Activated CD4-positive, alpha-beta T cell treated with anti-CD3 and anti-CD28 coated beads for 4 hours (primary cell): ENCODE measurements at regions not wholly inside any gene's neighbourhood (a gene's known extent, or its start where the extent isn't known, plus 50 kb on each side); places are given as distances from the start of the nearest gene placed in this dataset.
A peak's percentile ranks its signal among the peaks of the same experiment; 100 is the strongest.
"Not testable (repeated sequence)": the region's sequence is repeated elsewhere in the genome, so short reads cannot be mapped to it uniquely, and the experiment has no call there.

Experiments
- DNase-seq, 2 donors: peaks; one replicate each; pipeline ENCODE4 v3.0.0-alpha.2; 2020

DNA sequence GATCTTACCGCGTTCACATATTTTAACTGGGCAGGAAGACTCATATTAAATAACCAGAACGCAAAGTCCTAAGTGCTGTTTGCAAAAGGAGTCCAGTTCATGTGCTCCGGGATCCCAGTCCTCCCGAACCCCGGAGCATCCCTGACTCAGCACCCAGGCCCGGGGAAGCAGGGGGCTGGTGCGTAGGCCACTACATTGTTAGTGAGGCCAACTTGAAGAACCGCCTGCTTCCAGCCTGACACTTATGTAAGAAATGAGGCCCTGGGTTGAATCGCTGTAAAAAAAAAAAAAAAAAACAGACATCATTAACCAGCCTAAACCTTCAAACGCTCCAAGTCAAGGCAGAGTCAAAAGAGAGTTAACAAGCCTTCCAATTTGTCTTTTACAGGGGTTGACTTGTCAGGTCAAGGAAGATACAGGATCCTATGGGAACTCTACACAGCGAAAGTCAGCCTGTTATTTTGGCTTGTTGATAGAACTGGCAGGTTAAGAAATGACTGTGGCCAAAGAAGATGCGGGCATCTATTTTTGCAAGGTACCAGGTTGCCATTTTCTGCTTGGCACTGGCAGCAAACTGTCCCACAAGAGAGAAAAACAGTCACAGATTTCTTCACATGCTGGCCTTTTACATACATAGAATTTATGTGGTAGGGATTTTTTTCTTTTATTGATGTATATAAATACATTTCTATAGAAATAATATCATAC, 93.3 kb downstream of the ACTL7B start:
- no peak for DNase-seq

GRCh38 chr9:108761655-108762347, 94.0 kb downstream of the ACTL7B start:
- peak; percentile 3 to 4 for DNase-seq

DNA sequence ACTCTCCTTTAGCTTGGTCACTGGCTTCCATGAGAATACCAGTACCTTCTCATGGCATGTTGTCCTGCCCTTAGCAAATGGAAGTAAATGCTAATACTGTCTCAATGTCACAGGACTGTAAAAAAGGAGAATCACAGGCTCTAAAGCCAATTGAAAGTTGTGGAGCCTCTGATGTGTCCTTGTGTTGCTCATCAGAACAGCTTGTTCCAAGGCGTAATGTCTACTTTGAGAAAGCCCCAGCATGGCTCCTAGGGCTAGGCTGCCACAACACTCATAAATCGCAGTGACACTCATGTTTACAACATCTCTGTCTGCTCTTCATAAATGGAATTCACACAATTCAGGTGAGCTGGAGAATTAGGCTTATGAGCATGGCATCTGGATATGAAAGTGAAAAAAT, 94.9 kb downstream of the ACTL7B start:
- DNase-seq = no peak

GRCh38 chr9:108759835-108760234, 96.0 kb downstream of the ACTL7B start:
- no peak for DNase-seq

GRCh38 chr9:108759399-108759798, 96.4 kb downstream of the ACTL7B start:
- no peak for DNase-seq

- DNase-seq = no peak
Measured at GRCh38 chr9:108756746-108757490, 98.9 kb downstream of the ACTL7B start.

GRCh38 chr9:108755979-108756378, 99.8 kb downstream of the ACTL7B start:
- DNase-seq = no peak

- no peak for DNase-seq
Measured at GRCh38 chr9:108751369-108751768, 104.4 kb downstream of the ACTL7B start.

- DNase-seq = no peak
Measured at GRCh38 chr9:108750661-108751215, 105.0 kb downstream of the ACTL7B start.

GRCh38 chr9:108748776-108749175, 107.0 kb downstream of the ACTL7B start:
- DNase-seq = no peak

GRCh38 chr9:108746864-108747263, 108.9 kb downstream of the ACTL7B start:
- no peak for DNase-seq

DNA sequence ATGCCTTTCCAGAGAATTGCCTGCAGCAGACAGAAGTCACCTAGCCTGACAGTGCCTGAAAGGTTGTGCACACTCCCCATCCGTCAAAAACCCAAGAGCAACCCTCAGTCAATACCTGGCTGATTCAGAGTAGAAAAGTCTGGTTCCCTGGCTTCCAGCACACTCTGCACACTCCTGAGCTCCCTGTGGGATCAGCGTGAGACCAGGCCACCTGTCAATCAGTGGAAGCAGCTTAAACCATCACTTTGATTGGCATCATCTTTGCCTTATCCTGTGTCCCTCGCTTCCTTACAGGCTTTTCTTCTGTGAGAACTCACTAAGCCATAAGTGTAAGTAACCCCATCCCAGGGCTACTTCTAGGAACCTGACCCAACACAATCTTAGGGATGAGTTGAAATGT, 109.8 kb downstream of the ACTL7B start:
- DNase-seq = no peak

DNA sequence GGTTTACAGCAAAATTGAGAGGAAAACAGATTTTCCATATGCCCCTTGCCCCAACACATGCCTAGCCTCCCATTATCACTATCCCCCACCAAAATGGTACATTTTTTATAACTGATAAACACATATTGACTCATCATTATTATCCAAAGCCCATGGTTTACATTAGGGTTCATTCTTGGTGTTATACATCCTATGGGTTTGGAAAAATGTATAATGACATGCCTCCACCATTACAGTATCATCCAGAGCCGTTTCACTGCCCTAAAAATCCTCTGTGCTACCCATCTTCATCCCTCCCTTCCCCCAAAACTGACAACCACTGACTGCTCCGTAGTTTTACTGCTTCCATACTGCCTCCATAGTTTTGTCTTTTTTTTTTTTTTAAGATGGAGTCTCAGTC, 111.1 kb downstream of the ACTL7B start:
- no peak for DNase-seq

GRCh38 chr9:108743901-108744371, 111.8 kb downstream of the ACTL7B start:
- DNase-seq = no peak

DNA sequence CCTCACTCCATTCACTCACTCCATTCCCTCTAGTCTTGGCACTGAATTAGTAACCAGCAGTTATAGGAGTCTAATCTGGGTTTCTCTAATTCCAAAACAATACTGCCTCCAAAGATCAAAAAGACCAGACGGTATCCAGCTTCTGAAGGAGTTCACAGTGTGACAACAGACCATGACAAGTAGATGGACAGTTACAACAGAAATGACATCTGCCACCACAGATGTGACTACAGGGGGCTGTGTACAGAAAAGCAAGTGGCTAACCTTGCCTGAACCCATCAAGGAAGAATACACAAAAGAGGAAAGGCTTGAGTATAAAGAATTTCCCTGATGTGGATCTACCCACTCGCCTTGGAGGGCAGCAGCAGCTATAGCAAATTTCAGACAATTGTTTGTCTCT, 112.4 kb downstream of the ACTL7B start:
- DNase-seq = no peak

GRCh38 chr9:108742191-108742590, 113.6 kb downstream of the ACTL7B start:
- no peak for DNase-seq

DNA sequence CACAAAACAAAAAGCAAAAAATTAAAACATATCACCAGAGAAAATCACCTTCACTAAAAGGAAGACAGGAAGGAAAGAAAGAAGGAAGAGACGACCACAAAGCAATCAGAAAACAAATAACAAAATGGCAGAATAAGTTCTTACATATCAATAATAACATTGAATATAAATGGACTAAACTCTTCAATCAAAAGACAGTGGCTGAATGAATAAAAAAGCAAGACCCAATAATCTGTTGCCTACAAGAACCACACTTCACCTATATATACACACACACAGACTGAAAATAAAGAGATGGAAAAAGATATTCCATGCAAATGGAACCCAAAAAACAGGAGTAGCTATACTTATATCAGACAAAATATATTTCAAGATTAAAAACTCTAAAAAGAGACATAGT, 124.5 kb downstream of the ACTL7B start:
- not testable (repeated sequence) for DNase-seq

DNA sequence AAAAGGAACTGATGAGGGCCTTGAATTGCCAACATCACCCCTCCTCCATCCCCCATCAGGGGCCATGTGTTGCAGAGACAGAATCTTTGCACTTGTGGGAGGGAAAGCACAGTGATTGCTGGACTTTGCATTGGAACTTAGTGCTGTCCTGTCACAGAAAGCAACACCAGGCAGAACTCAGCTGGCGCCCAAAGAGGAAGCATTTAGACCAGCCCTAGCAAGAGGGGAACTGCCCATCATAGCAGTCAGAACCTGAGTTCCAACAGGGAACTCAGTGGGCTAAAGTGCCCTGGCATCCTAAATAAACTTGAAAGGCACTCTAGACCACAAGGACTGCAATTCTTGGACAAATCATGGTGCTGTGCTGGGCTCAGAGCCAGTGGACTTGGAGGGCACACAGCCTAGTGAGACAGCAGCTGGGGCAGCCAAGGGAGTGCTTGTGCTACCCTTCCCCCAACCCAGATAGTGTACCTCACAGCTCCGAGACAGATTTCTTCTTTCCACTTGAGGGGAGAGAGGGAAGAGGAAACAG, 128.1 kb downstream of the ACTL7B start:
- no peak for DNase-seq

DNA sequence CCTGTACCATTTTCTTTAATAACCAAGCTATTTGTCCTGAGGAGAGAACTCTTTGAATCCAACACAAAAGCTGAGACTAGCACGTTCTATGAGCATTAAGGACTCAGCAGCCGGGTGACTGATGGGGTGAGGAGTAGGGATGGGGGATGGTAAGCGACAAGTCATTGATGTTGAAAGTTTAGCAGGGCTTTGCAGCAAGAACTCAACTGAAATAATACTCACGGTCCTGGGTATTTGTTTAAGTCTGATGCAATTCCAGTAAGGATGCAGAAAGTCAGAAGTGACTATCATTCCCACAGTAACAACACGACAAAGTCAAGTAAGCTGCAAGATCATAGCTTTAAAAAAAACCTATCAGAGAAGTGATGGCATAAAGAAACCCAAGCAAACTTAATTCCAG, 131.1 kb downstream of the ACTL7B start:
- DNase-seq = no peak

GRCh38 chr9:108724122-108724521, 131.7 kb downstream of the ACTL7B start:
- DNase-seq = no peak

DNA sequence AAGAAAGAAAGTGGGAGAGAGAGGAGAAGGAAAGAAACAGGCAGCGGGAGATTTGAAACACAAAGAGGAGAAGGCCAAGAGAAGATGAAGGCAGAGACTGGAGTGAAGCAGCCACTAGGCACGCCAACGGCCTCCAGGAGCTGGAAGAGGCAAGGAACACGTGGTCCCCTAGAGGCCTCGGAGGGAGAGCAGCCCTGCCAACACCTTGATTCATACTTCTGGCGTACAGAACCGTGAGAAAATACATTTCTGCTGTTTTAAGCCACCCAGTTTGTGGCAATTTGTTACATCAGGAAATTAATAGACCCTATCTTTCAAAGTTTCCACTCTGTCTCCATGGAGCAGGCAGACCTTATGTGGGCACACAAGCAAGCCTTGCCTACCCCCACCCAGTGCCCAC, 133.4 kb downstream of the ACTL7B start:
- DNase-seq = no peak

DNA sequence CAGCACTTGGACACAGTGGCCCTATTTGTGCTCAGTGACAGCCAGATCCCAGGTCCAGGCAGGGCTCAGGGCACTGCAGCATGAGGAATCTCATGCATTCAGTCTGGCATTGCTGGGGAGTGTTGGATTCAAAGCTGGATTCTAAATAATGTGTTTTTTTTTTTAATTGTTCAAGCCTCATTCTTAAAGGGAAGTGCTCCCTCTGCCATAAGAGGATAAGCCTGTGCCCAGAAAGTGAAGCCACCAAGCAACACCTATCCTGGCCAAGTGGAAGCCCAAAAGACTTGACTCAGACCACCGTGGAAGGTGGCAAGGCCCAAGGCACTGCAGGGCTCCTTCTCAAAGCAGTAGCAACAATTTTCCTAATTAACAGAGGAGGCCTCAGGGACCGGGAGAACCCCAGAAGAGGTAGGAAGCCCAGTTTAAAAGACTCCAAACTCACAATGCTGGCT, 135.6 kb downstream of the ACTL7B start:
- DNase-seq = no peak

GRCh38 chr9:108710424-108710823, 145.4 kb downstream of the ACTL7B start:
- DNase-seq = no peak
